Astrocyte (in vitro differentiated cells and primary cell): ENCODE measurements at regions not wholly inside any gene's neighbourhood (a gene's known extent, or its start where the extent isn't known, plus 50 kb on each side); places are given as distances from the start of the nearest gene placed in this dataset.

ENCODE experiments used
- DNase-seq: peaks from one replicate; pipeline ENCODE4 v3.0.0-alpha.2; 2010; ENCODE audit warnings: low read depth
- FAIRE-seq: peaks from 2 replicates; lab custom pipeline; 2011; peaks lifted over from hg19 to GRCh38; lab: Jason Lieb, UNC
- H2AFZ ChIP-seq: 2 replicates; pipeline ENCODE4 v1.6.0; 2012; ENCODE audit warnings: low read depth, low read length, inconsistent platforms
- H3K27ac ChIP-seq: 2 replicates; pipeline ENCODE4 v1.5.1; 2011; ENCODE audit warnings: low read depth, low read length, inconsistent platforms
- H3K27me3 ChIP-seq: 2 replicates; pipeline ENCODE4 v1.6.0; 2011; ENCODE audit warnings: low read length, inconsistent platforms; ENCODE audit not compliant: insufficient read depth
- H3K36me3 ChIP-seq: 2 replicates; pipeline ENCODE4 v1.5.1; 2011; ENCODE audit warnings: low read length, inconsistent platforms; ENCODE audit not compliant: insufficient read depth
- H3K4me1 ChIP-seq: 2 replicates; pipeline ENCODE4 v1.5.1; 2011; ENCODE audit warnings: low read length, inconsistent platforms; ENCODE audit not compliant: insufficient read depth
- H3K4me2 ChIP-seq: 2 replicates; pipeline ENCODE4 v1.6.0; 2012; ENCODE audit warnings: low read length, inconsistent platforms
- H3K4me3 ChIP-seq: 2 replicates; pipeline ENCODE4 v1.5.1; 2011; ENCODE audit warnings: low read depth, mild to moderate bottlenecking, low read length, inconsistent platforms; ENCODE audit not compliant: insufficient read depth
- H3K79me2 ChIP-seq: 2 replicates; pipeline ENCODE4 v1.6.0; 2012; ENCODE audit warnings: mild to moderate bottlenecking, low read length, inconsistent platforms; ENCODE audit not compliant: insufficient read depth
- H3K9ac ChIP-seq: 2 replicates; pipeline ENCODE4 v1.6.0; 2012; ENCODE audit warnings: mild to moderate bottlenecking, low read length, inconsistent platforms
- H3K9me3 ChIP-seq: 2 replicates; pipeline ENCODE4 v1.5.1; 2012; ENCODE audit warnings: low read depth, mild to moderate bottlenecking, low read length, inconsistent platforms; ENCODE audit not compliant: insufficient read depth
- H4K20me1 ChIP-seq: 2 replicates; pipeline ENCODE4 v1.6.0; 2012; ENCODE audit warnings: low read length, inconsistent platforms; ENCODE audit not compliant: insufficient read depth
- H3K27ac Mint-ChIP-seq: one replicate; pipeline ENCODE4 v1.8.0; 2021; ENCODE audit warnings: mild to moderate bottlenecking, mixed read lengths; ENCODE audit not compliant: unreplicated experiment
- H3K27me3 Mint-ChIP-seq: one replicate; pipeline ENCODE4 v1.8.0; 2021; ENCODE audit warnings: low read depth, mixed read lengths; ENCODE audit not compliant: unreplicated experiment
- H3K36me3 Mint-ChIP-seq: one replicate; pipeline ENCODE4 v1.8.0; 2021; ENCODE audit warnings: low read depth, mixed read lengths; ENCODE audit not compliant: unreplicated experiment
- H3K4me1 Mint-ChIP-seq: one replicate; pipeline ENCODE4 v1.8.0; 2021; ENCODE audit warnings: low read depth, mixed read lengths; ENCODE audit not compliant: unreplicated experiment
- H3K4me3 Mint-ChIP-seq: one replicate; pipeline ENCODE4 v1.8.0; 2021; ENCODE audit warnings: mild to moderate bottlenecking, moderate library complexity, mixed read lengths; ENCODE audit not compliant: unreplicated experiment
- H3K9me3 Mint-ChIP-seq: one replicate; pipeline ENCODE4 v1.8.0; 2021; ENCODE audit warnings: mild to moderate bottlenecking, mixed read lengths; ENCODE audit not compliant: unreplicated experiment
- CTCF ChIP-seq: IDR thresholded peaks from 2 replicates; pipeline ENCODE4 v1.5.1; 2011; ENCODE audit warnings: low read depth, mild to moderate bottlenecking, inconsistent platforms, low read length, moderate library complexity; ENCODE audit not compliant: insufficient read depth
- EZH2 ChIP-seq: IDR thresholded peaks from 2 replicates; pipeline ENCODE4 v1.6.1; 2012; ENCODE audit warnings: mild to moderate bottlenecking, low read length, inconsistent platforms; ENCODE audit not compliant: insufficient read depth

- no peak overlapping the region for H3K27ac ChIP-seq
- H3K4me3 Mint-ChIP-seq, result no peak overlapping the region
- H3K9ac ChIP-seq, result no peak overlapping the region
- peaks cover 2% of the 10 kb centered on the region for H3K9me3 Mint-ChIP-seq
- no peaks in the 10 kb centered on the region for H3K36me3 Mint-ChIP-seq
- no peak overlapping the region for H3K4me3 ChIP-seq
- H3K4me2 ChIP-seq, result no peak overlapping the region
- no peaks in the 10 kb centered on the region for H3K4me1 Mint-ChIP-seq
- no peak overlapping the region for H3K27ac Mint-ChIP-seq
- H3K9me3 ChIP-seq, result no peaks in the 10 kb centered on the region
- H3K27me3 ChIP-seq, result no peaks in the 10 kb centered on the region
- H4K20me1 ChIP-seq, result no peaks in the 10 kb centered on the region
- H2AFZ ChIP-seq, result no peak overlapping the region
- TF ChIP-seq EZH2, result no peak
- no peak for FAIRE-seq
- H3K36me3 ChIP-seq, result no peaks in the 10 kb centered on the region
- no peaks in the 10 kb centered on the region for H3K79me2 ChIP-seq
- no peaks in the 10 kb centered on the region for H3K4me1 ChIP-seq
- DNase-seq, result no peak
- H3K27me3 Mint-ChIP-seq, result no peaks in the 10 kb centered on the region
Measured at GRCh38 chr2:228902176-228902575, 368.9 kb downstream of the PID1 start.

GRCh38 chr2:228901531-228901930 lies 369.6 kb downstream of the PID1 start:
- Mint-ChIP-seq H3K27ac (no peak overlapping the region), H3K4me3 (no peak overlapping the region), H3K36me3 (no peaks in the 10 kb centered on the region), H3K4me1 (no peaks in the 10 kb centered on the region), H3K27me3 (no peaks in the 10 kb centered on the region), H3K9me3 (peaks cover 2% of the 10 kb centered on the region)
- Histone ChIP-seq H3K4me2 (no peak overlapping the region), H4K20me1 (no peaks in the 10 kb centered on the region), H3K4me1 (no peaks in the 10 kb centered on the region), H3K9me3 (no peaks in the 10 kb centered on the region), H3K79me2 (no peaks in the 10 kb centered on the region), H3K27me3 (no peaks in the 10 kb centered on the region), H3K27ac (no peak overlapping the region), H3K9ac (no peak overlapping the region), H3K36me3 (no peaks in the 10 kb centered on the region), H2AFZ (no peak overlapping the region), H3K4me3 (no peak overlapping the region)
- no peak for FAIRE-seq
- TF ChIP-seq CTCF, result no peak
- no peak for TF ChIP-seq EZH2
- DNase-seq, result no peak

- no peak for FAIRE-seq
- H3K27me3 ChIP-seq, result no peaks in the 10 kb centered on the region
Measured at GRCh38 chr2:228878138-228878537, 392.9 kb downstream of the PID1 start.

More at GRCh38 chr2:228878138-228878537, 392.9 kb downstream of the PID1 start:
- Histone ChIP-seq H3K4me3 (no peak overlapping the region), H3K79me2 (no peaks in the 10 kb centered on the region), H3K4me1 (no peaks in the 10 kb centered on the region), H3K9me3 (no peaks in the 10 kb centered on the region), H4K20me1 (no peaks in the 10 kb centered on the region), H3K27ac (no peak overlapping the region), H2AFZ (no peak overlapping the region), H3K9ac (no peak overlapping the region), H3K36me3 (no peaks in the 10 kb centered on the region), H3K4me2 (no peak overlapping the region)
- Mint-ChIP-seq H3K4me1 (peaks cover 13% of the 10 kb centered on the region), H3K9me3 (no peaks in the 10 kb centered on the region), H3K36me3 (no peaks in the 10 kb centered on the region), H3K4me3 (no peak overlapping the region), H3K27ac (no peak overlapping the region), H3K27me3 (no peaks in the 10 kb centered on the region)
- TF ChIP-seq CTCF, result no peak
- TF ChIP-seq EZH2, result no peak
- DNase-seq, result no peak
